LNCaP clone FGC (cell line): ENCODE measurements at regions not wholly inside any gene's neighbourhood (a gene's known extent, or its start where the extent isn't known, plus 50 kb on each side); places are given as distances from the start of the nearest gene placed in this dataset.

Experiments
- DNase-seq: peaks from one replicate; pipeline ENCODE4 v3.0.0-alpha.2; 2011; ENCODE audit warnings: low read depth
- H3K4me3 ChIP-seq: 2 replicates; pipeline ENCODE4 v1.5.1; 2011; ENCODE audit warnings: mild to moderate bottlenecking, low read depth, low read length, control low read depth
- CTCF ChIP-seq: IDR thresholded peaks from 2 replicates; pipeline ENCODE4 v1.5.1; 2012; ENCODE audit warnings: mild to moderate bottlenecking; ENCODE audit not compliant: control insufficient read depth, insufficient read depth; ENCODE audit errors: extremely low read depth

GRCh38 chr2:217189747-217190146 is 329.9 kb upstream of the TNP1 start:
- no peak for TF ChIP-seq CTCF
- no peak overlapping the region for H3K4me3 ChIP-seq

GRCh38 chr2:217189131-217189530 is 329.3 kb upstream of the TNP1 start:
- no peak overlapping the region for H3K4me3 ChIP-seq
- TF ChIP-seq CTCF = no peak
- no peak for DNase-seq

More at GRCh38 chr2:217189747-217190146, 329.9 kb upstream of the TNP1 start:
- DNase-seq = no peak

- DNase-seq = no peak
- TF ChIP-seq CTCF = no peak
- H3K4me3 ChIP-seq = no peak overlapping the region
These were observed 326.9 kb upstream of the TNP1 start for GRCh38 chr2:217186668-217187159.

GRCh38 chr2:217186152-217186551 is 326.3 kb upstream of the TNP1 start:
- no peak for DNase-seq
- no peak overlapping the region for H3K4me3 ChIP-seq
- TF ChIP-seq CTCF = no peak

- H3K4me3 ChIP-seq = no peak overlapping the region
- no peak for TF ChIP-seq CTCF
- DNase-seq = no peak
These were observed 325.6 kb upstream of the TNP1 start for GRCh38 chr2:217185265-217185995.

- no peak for TF ChIP-seq CTCF
- no peak overlapping the region for H3K4me3 ChIP-seq
- no peak for DNase-seq
These were observed 324.4 kb upstream of the TNP1 start for GRCh38 chr2:217184242-217184641.

GRCh38 chr2:217183471-217183870 is 323.6 kb upstream of the TNP1 start:
- no peak for TF ChIP-seq CTCF
- H3K4me3 ChIP-seq = no peak overlapping the region
- DNase-seq = no peak
